ENCODE measurements at regions not wholly inside any gene's neighbourhood (a gene's known extent, or its start where the extent isn't known, plus 50 kb on each side); places are given as distances from the start of the nearest gene placed in this dataset.

DNA sequence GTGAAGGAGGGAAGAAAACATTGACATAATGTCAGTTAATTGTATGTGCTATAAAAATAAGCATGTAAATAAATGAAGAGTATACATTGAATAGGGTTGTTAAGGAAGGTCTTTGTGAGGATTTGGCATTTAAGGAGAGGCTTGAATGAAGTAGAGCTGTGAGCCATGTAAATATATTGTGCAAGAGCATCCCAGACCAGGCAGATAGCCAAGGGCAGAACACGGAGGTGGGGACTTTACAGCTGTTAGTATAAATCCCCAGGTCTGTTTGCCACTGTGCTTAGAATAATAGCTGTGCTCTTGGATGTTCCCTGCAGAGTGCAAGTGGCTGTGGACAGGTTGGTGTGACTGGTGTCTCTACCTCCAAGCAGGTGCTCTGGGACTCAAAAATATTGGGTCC lies 211.7 kb downstream of the LRRC70 start (continued):
- TF ChIP-seq, protein P1, sequence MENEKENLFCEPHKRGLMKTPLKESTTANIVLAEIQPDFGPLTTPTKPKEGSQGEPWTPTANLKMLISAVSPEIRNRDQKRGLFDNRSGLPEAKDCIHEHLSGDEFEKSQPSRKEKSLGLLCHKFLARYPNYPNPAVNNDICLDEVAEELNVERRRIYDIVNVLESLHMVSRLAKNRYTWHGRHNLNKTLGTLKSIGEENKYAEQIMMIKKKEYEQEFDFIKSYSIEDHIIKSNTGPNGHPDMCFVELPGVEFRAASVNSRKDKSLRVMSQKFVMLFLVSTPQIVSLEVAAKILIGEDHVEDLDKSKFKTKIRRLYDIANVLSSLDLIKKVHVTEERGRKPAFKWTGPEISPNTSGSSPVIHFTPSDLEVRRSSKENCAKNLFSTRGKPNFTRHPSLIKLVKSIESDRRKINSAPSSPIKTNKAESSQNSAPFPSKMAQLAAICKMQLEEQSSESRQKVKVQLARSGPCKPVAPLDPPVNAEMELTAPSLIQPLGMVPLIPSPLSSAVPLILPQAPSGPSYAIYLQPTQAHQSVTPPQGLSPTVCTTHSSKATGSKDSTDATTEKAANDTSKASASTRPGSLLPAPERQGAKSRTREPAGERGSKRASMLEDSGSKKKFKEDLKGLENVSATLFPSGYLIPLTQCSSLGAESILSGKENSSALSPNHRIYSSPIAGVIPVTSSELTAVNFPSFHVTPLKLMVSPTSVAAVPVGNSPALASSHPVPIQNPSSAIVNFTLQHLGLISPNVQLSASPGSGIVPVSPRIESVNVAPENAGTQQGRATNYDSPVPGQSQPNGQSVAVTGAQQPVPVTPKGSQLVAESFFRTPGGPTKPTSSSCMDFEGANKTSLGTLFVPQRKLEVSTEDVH (IDR thresholded peaks at IDR 0.05; ENCODE audit: low read depth, partially characterized antibody): no peak
- TF ChIP-seq MYC (IDR thresholded peaks at IDR 0.05; ENCODE audit: insufficient read depth, insufficient read length, insufficient replicate concordance, low read length, severe bottlenecking) (no peak), HDGF (IDR thresholded peaks at IDR 0.05) (no peak), CBFB (IDR thresholded peaks at IDR 0.05; ENCODE audit: low read depth) (no peak), ATF7 (IDR thresholded peaks at IDR 0.05; ENCODE audit: low read depth) (no peak)
- TF ChIP-seq, protein P2, sequence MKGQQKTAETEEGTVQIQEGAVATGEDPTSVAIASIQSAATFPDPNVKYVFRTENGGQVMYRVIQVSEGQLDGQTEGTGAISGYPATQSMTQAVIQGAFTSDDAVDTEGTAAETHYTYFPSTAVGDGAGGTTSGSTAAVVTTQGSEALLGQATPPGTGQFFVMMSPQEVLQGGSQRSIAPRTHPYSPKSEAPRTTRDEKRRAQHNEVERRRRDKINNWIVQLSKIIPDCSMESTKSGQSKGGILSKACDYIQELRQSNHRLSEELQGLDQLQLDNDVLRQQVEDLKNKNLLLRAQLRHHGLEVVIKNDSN (IDR thresholded peaks at IDR 0.05; ENCODE audit: borderline replicate concordance, extremely low read length, insufficient read depth, low read depth, low read length): no peak

DNA sequence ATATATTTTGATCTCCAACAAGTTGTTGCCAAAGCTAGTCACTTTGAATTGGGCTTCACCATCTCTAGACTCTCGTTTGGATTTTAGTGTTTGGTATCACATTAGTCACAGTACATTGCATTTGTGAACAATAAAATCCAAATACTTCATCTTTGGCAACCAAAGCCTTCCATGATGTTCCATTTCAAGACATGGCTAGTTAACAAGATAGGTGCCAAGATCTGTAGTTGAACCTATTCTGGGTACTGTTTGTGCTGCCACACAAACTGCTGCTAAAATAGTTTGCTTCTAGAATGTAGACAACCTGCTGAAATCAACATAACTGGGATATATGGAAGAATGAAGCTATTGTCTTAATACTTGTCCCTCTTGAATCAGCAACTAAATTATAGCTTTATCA lies 207.5 kb downstream of the LRRC70 start:
- no peak overlapping the region for H3K9ac ChIP-seq (ENCODE audit: control insufficient read depth, insufficient read depth, low read length)
- ChIA-PET CTCF (interaction anchor here (1.0 kb wide), 1 partner anchor 326 kb away, joined by 3 read pairs; no protein-coding TSS in a partner anchor), SMC1A (ENCODE audit: uncharacterized antibody, unreplicated experiment) (interaction anchor here (0.8 to 1.5 kb wide), 3 partner anchors 9 to 326 kb away, joined by 3 to 4 read pairs (median 4); no protein-coding TSS in a partner anchor), POLR2A (no interaction called here), RAD21 (ENCODE audit: unreplicated experiment) (interaction anchor here (0.9 kb wide), 1 partner anchor 326 kb away, joined by 3 read pairs; no protein-coding TSS in a partner anchor)
- no peaks in the 10 kb centered on the region; the same call in 1 of the 2 replicates for H3K4me1 ChIP-seq (ENCODE audit: control insufficient read depth, insufficient read depth, low read length)
- WGBS (ENCODE audit: insufficient coverage, insufficient replicate concordance, low lambda C conversion rate, missing lambda C conversion rate): 0% methylated on average over 1 of the region's 1 CpG
- no peak overlapping the region for H3K27ac ChIP-seq (ENCODE audit: control insufficient read depth, insufficient read depth)
- BruUV-seq (replicated peaks): no TSS peak
- no peak overlapping the region for H3K4me3 ChIP-seq
- in situ Hi-C loops (cut with MboI): loop anchor here (25.0 kb wide), 1 partner anchor 574 kb away; no protein-coding TSS in a partner anchor
- TF ChIP-seq MTA3 (IDR thresholded peaks at IDR 0.05; ENCODE audit: borderline replicate concordance, low read length) (no peak), MYB (IDR thresholded peaks at IDR 0.05; ENCODE audit: borderline replicate concordance, low read depth, low read length) (no peak), ZNF274 (IDR thresholded peaks at IDR 0.05; ENCODE audit: insufficient read depth, insufficient read length) (no peak), LARP7 (IDR thresholded peaks at IDR 0.05) (no peak), ZNF207 (IDR thresholded peaks at IDR 0.05; ENCODE audit: borderline replicate concordance) (no peak), SREBF2 (IDR thresholded peaks at IDR 0.05; ENCODE audit: low read length) (no peak), PAX5 (IDR thresholded peaks at IDR 0.05; ENCODE audit: borderline replicate concordance, low read depth, low read length) (no peak), HCFC1 (IDR thresholded peaks at IDR 0.05; ENCODE audit: low read length) (no peak), RAD21 (IDR thresholded peaks at IDR 0.05; ENCODE audit: insufficient read depth, low read depth, low read length) (no peak), TARDBP (IDR thresholded peaks at IDR 0.05; ENCODE audit: borderline replicate concordance) (no peak)
- TF ChIP-seq, protein P3, sequence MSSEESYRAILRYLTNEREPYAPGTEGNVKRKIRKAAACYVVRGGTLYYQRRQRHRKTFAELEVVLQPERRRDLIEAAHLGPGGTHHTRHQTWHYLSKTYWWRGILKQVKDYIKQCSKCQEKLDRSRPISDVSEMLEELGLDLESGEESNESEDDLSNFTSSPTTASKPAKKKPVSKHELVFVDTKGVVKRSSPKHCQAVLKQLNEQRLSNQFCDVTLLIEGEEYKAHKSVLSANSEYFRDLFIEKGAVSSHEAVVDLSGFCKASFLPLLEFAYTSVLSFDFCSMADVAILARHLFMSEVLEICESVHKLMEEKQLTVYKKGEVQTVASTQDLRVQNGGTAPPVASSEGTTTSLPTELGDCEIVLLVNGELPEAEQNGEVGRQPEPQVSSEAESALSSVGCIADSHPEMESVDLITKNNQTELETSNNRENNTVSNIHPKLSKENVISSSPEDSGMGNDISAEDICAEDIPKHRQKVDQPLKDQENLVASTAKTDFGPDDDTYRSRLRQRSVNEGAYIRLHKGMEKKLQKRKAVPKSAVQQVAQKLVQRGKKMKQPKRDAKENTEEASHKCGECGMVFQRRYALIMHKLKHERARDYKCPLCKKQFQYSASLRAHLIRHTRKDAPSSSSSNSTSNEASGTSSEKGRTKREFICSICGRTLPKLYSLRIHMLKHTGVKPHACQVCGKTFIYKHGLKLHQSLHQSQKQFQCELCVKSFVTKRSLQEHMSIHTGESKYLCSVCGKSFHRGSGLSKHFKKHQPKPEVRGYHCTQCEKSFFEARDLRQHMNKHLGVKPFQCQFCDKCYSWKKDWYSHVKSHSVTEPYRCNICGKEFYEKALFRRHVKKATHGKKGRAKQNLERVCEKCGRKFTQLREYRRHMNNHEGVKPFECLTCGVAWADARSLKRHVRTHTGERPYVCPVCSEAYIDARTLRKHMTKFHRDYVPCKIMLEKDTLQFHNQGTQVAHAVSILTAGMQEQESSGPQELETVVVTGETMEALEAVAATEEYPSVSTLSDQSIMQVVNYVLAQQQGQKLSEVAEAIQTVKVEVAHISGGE (CRISPR knock-in tag; IDR thresholded peaks at IDR 0.05): no peak
- intact Hi-C loops (cut with micrococcal nuclease; ENCODE audit: unreplicated experiment): no loop called here
- no peak overlapping the region for H3K4me2 ChIP-seq (ENCODE audit: control insufficient read depth, insufficient read depth)
- no peak overlapping the region for H2AFZ ChIP-seq (ENCODE audit: control insufficient read depth, low read depth, low read length)
- no peaks in the 10 kb centered on the region for H3K36me3 ChIP-seq (ENCODE audit: control insufficient read depth in 2 of 2, insufficient read depth in 2 of 2, low read length in 1 of 2)
- H3K9me3 ChIP-seq (replicated peaks; ENCODE audit: control insufficient read depth, insufficient read depth, low read length): no peaks in the 10 kb centered on the region
- H4K20me1 ChIP-seq (ENCODE audit: control insufficient read depth, insufficient read depth): no peaks in the 10 kb centered on the region
- FAIRE-seq (no peak), DNase-seq (ENCODE audit: low read depth, low spot score) (no peak), ATAC-seq (no peak)
- no peaks in the 10 kb centered on the region; a peak in 1 of 4 replicates for H3K27me3 ChIP-seq (replicated peaks in 1 of 2; ENCODE audit: control insufficient read depth in 2 of 2, insufficient read depth in 2 of 2, low read length in 1 of 2)
- no peaks in the 10 kb centered on the region for H3K79me2 ChIP-seq (ENCODE audit: control insufficient read depth, insufficient read depth, low read length)

Measured in GM12878 (cell line).